IMR-90 (cell line): ENCODE measurements at regions not wholly inside any gene's neighbourhood (a gene's known extent, or its start where the extent isn't known, plus 50 kb on each side); places are given as distances from the start of the nearest gene placed in this dataset.

Experiments used
- BHLHE40 ChIP-seq: fragments of 150-350 bp; IDR thresholded peaks from 2 replicates; pipeline ENCODE4 v1.6.1; 2016; ENCODE audit warnings: mild to moderate bottlenecking, low read depth, low read length
- CEBPB ChIP-seq: IDR thresholded peaks from 2 replicates; pipeline ENCODE4 v1.6.1; 2012; ENCODE audit warnings: low read depth, low read length, improper control_type of control experiment
- CTCF ChIP-seq: conservative IDR thresholded peaks from 2 replicates; pipeline ENCODE4 v1.5.1; 2012; ENCODE audit warnings: mild to moderate bottlenecking, low read depth, low read length, improper control_type of control experiment
- FOS ChIP-seq: fragments of 150-350 bp; IDR thresholded peaks from 2 replicates; pipeline ENCODE4 v1.6.1; 2016; ENCODE audit warnings: low read depth, low read length
- MAFK ChIP-seq: IDR thresholded peaks from 2 replicates; pipeline ENCODE4 v1.6.1; 2012; ENCODE audit warnings: low read depth, low read length, improper control_type of control experiment
- MAZ ChIP-seq: IDR thresholded peaks from 2 replicates; pipeline ENCODE4 v1.6.1; 2012; ENCODE audit warnings: low read depth, mild to moderate bottlenecking, low read length, improper control_type of control experiment, moderate library complexity, borderline replicate concordance
- MXI1 ChIP-seq: IDR thresholded peaks from 2 replicates; pipeline ENCODE4 v1.6.1; 2012; ENCODE audit warnings: low read depth, mild to moderate bottlenecking, low read length, moderate library complexity, borderline replicate concordance
- NFE2L2 ChIP-seq: fragments of 150-350 bp; IDR thresholded peaks from 2 replicates; pipeline ENCODE4 v1.6.1; 2016; ENCODE audit warnings: low read depth, mild to moderate bottlenecking, low read length
- POLR2A ChIP-seq: IDR thresholded peaks from 2 replicates; pipeline ENCODE4 v1.6.1; 2012; ENCODE audit warnings: mild to moderate bottlenecking, low read depth, low read length
- RAD21 ChIP-seq: IDR thresholded peaks from 2 replicates; pipeline ENCODE4 v1.6.1; 2012; ENCODE audit warnings: low read length, improper control_type of control experiment
- RCOR1 ChIP-seq: IDR thresholded peaks from 2 replicates; pipeline ENCODE4 v1.6.1; 2012; ENCODE audit warnings: mild to moderate bottlenecking, low read length, improper control_type of control experiment; ENCODE audit not compliant: insufficient replicate concordance
- RFX5 ChIP-seq: IDR thresholded peaks from 2 replicates; pipeline ENCODE4 v1.8.0; 2012; ENCODE audit warnings: low read depth, mild to moderate bottlenecking, low read length, moderate library complexity
- SMC3 ChIP-seq: fragments of 150-350 bp; IDR thresholded peaks from 2 replicates; pipeline ENCODE4 v1.6.1; 2016; ENCODE audit warnings: low read depth, mild to moderate bottlenecking, antibody characterized with exemption, low read length, moderate library complexity
- USF2 ChIP-seq: fragments of 150-350 bp; IDR thresholded peaks from 2 replicates; pipeline ENCODE4 v1.6.1; 2017; ENCODE audit warnings: mild to moderate bottlenecking, antibody characterized with exemption, low read length, low read depth

GRCh38 chr10:7036951-7037350, 373.9 kb downstream of the SFMBT2 start:
- TF ChIP-seq CTCF (no peak), MXI1 (no peak), MAZ (no peak), BHLHE40 (no peak), POLR2A (no peak), FOS (no peak), SMC3 (no peak), CEBPB (no peak), MAFK (no peak), RFX5 (no peak), USF2 (no peak), NFE2L2 (no peak), RAD21 (no peak), RCOR1 (no peak)
